NT2/D1 (cell line): ENCODE measurements at regions not wholly inside any gene's neighbourhood (a gene's known extent, or its start where the extent isn't known, plus 50 kb on each side); places are given as distances from the start of the nearest gene placed in this dataset.

ENCODE experiments used
- DNase-seq: peaks from one replicate; pipeline ENCODE4 v3.0.0-alpha.2; 2011; ENCODE audit warnings: low read depth, low spot score
- H3K27me3 ChIP-seq: 2 replicates; pipeline ENCODE4 v1.6.0; 2011; ENCODE audit warnings: mild to moderate bottlenecking; ENCODE audit not compliant: insufficient read length, insufficient read depth
- H3K36me3 ChIP-seq: 2 replicates; pipeline ENCODE4 v1.6.1; 2011; ENCODE audit warnings: mild to moderate bottlenecking, low read length, mixed read lengths; ENCODE audit not compliant: insufficient read depth, insufficient read length
- H3K4me1 ChIP-seq: 2 replicates; pipeline ENCODE4 v1.5.1; 2011; ENCODE audit not compliant: insufficient read depth, insufficient read length
- H3K4me3 ChIP-seq: 2 replicates; pipeline ENCODE4 v1.5.1; 2011; ENCODE audit warnings: low read depth; ENCODE audit not compliant: insufficient read length
- H3K9ac ChIP-seq: 2 replicates; pipeline ENCODE4 v1.6.0; 2011; ENCODE audit warnings: low read depth; ENCODE audit not compliant: insufficient read length
- H3K9me3 ChIP-seq: 2 replicates; pipeline ENCODE4 v1.5.1; 2011; ENCODE audit warnings: mild to moderate bottlenecking, low read length; ENCODE audit not compliant: insufficient read depth
- SUZ12 ChIP-seq: IDR thresholded peaks from 2 replicates; pipeline ENCODE4 v1.6.1; 2011; ENCODE audit not compliant: insufficient read length, insufficient read depth; ENCODE audit errors: extremely low read depth
- YY1 ChIP-seq: IDR thresholded peaks from 2 replicates; pipeline ENCODE4 v1.6.1; 2011; ENCODE audit not compliant: insufficient read length, insufficient read depth
- ZNF274 ChIP-seq: IDR thresholded peaks from 2 replicates; pipeline ENCODE4 v1.6.1; 2011; ENCODE audit warnings: mild to moderate bottlenecking, low read depth, low read length

DNA sequence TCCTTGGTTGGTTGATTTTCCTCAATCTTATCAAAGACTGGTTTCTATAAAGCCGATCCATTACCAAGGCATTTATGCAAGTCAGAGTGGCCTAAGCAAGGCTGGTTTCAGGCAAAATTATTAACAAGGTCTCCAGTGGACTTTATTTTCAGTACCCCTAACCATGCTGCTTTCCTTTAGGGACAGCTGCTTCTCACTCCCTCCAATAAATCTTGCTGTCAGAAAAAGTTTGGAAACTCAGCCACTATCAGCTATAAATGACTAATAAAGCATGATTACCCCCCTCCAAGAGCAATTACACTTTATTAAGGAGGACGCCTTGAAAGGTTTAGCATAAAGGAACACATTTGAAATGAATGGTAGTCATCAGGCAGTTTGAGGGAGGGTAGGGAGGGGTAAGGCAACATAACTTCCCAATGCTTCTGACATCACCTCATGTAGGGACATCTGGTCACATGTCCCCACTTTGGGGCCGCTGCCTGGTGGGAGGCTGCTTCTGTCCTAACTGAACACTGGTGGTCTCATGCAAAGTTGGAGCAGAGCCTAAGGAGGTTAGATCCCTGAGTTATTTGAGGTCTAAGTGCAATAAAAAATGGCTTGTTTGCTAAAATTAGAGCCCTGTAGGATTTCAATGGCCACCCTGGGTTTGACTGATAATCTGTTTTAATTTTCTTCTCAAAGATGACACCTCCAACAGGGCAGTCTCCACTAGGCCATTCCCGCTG lies 58.0 kb upstream of the TMEM178A start:
- Histone ChIP-seq H3K9me3 (no peaks in the 10 kb centered on the region), H3K9ac (no peak overlapping the region), H3K4me3 (no peak overlapping the region), H3K27me3 (no peaks in the 10 kb centered on the region), H3K36me3 (no peaks in the 10 kb centered on the region), H3K4me1 (peaks cover 3% of the 10 kb centered on the region)
- TF ChIP-seq ZNF274 (no peak), YY1 (no peak), SUZ12 (no peak)
- no peak for DNase-seq

DNA sequence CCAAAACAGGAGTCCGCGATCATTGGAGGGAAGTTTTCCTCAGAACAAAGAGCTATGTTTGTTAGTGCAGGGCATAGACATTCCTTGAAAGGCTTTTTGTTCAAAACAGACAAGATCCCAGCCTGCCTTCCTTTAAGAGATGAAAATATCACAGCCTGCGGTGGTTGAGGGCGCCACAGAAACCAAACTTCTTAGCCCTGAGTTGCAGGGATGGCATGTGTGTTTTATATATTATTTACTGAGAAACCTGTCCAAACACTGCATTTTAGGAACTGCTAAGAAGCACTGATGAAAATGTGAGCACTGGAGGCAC lies 57.5 kb upstream of the TMEM178A start:
- no peak overlapping the region for H3K4me3 ChIP-seq
- H3K36me3 ChIP-seq = no peaks in the 10 kb centered on the region

DNA sequence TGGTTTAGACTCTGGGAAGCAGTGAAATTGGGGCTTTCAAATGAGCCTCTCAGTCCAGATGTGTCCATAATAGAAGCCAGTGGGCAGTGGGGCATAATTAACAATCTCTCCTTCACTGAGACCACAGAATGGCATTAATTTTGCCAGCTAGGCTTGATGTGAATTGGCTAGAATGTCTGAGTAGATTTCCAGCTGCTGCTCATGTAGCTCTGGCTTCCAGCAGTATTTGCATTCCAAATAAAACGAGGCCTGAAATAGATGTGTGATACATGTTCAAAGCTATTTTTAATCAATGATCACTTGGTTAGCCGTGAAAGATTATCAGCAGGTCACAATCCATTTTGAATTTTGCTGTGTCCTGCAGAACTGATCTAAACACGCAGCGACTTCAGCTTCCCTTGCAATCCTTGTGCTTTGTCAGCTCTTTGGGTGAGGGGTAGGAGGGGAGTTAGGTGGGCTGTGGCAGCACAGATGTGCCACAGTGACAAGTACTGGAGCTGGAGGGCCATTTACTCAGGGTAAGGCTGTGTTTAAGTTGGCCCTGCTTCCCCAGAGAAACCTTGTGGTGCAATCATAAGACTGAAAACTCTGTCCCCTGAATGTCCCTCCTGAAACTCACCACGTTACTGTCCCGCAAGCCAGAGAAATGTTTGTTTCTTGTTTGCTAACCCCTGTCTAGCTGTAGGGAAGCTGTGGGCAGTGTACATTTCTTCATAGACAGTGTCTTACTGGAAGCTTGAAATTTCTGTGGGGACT lies 56.9 kb upstream of the TMEM178A start:
- no peaks in the 10 kb centered on the region for H3K9me3 ChIP-seq
- H3K27me3 ChIP-seq = no peaks in the 10 kb centered on the region
- peaks cover 3% of the 10 kb centered on the region for H3K4me1 ChIP-seq
- TF ChIP-seq SUZ12 (no peak), ZNF274 (no peak), YY1 (no peak)
- DNase-seq = no peak
- H3K36me3 ChIP-seq = no peaks in the 10 kb centered on the region
- H3K4me3 ChIP-seq = no peak overlapping the region
- no peak overlapping the region for H3K9ac ChIP-seq

More for the DNA sequence above, 57.5 kb upstream of the TMEM178A start:
- H3K4me1 ChIP-seq = peaks cover 3% of the 10 kb centered on the region
- no peak for DNase-seq
- H3K27me3 ChIP-seq = no peaks in the 10 kb centered on the region
- TF ChIP-seq ZNF274 = no peak
- no peak for TF ChIP-seq YY1
- no peak for TF ChIP-seq SUZ12
- no peaks in the 10 kb centered on the region for H3K9me3 ChIP-seq
- H3K9ac ChIP-seq = no peak overlapping the region

DNA sequence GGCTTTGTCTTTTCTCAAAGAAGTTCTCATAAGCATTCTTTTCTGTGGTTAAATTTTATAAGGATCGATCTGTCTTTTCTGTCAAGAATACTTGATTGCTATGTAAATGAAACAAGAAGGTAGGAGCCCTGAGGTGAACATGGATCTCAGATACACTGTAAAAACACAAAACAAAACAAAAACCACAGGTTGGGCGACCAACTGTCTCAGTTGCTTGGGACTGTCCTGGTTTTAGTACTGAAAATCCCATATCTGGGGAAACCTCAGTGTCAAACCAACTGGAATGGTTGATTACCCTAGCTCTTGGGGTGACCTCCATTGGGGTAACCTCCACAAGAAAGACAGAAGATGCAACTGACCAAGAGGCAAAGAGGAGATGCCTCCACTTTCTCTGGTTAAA lies 55.8 kb upstream of the TMEM178A start:
- no peak for TF ChIP-seq ZNF274
- no peak for TF ChIP-seq YY1
- no peak for TF ChIP-seq SUZ12
- Histone ChIP-seq H3K27me3 (no peaks in the 10 kb centered on the region), H3K9ac (no peak overlapping the region)

DNA sequence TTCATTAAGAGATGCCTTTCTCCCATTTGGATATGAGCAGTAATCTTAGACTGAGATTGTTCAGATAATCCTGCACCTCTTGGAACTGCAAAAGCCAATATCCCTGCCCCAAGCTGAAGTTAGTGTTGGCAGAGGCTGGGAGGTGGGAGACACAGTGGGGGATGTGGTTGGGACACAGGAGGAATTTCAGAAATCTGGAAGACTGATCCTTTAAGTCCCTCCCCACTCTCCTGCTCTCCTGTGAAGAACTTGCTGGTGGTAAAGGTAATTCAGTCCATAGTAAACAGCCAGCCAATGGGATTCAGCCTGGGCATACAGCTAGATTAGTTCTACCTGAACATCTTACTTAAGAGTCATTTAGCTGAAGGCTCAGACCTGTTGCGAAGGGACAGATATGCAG lies 50.0 kb upstream of the TMEM178A start:
- TF ChIP-seq YY1 (no peak), SUZ12 (no peak), ZNF274 (no peak)
- Histone ChIP-seq H3K27me3 (no peaks in the 10 kb centered on the region), H3K9ac (no peak overlapping the region), H3K4me3 (no peak overlapping the region), H3K4me1 (peaks cover 3% of the 10 kb centered on the region), H3K9me3 (no peaks in the 10 kb centered on the region), H3K36me3 (no peaks in the 10 kb centered on the region)
- DNase-seq = no peak

More for the DNA sequence above, 55.8 kb upstream of the TMEM178A start:
- peaks cover 3% of the 10 kb centered on the region for H3K4me1 ChIP-seq
- H3K4me3 ChIP-seq = no peak overlapping the region
- H3K9me3 ChIP-seq = no peaks in the 10 kb centered on the region
- DNase-seq = no peak
- H3K36me3 ChIP-seq = no peaks in the 10 kb centered on the region
